Activated CD4-positive, CD25-positive, alpha-beta regulatory T cell treated with anti-CD3 and anti-CD28 coated beads, Interleukin-2, amount 50 U/mL, for 72 hours (primary cell): ENCODE measurements at regions not wholly inside any gene's neighbourhood (a gene's known extent, or its start where the extent isn't known, plus 50 kb on each side); places are given as distances from the start of the nearest gene placed in this dataset.

Source experiments
- DNase-seq: peaks from one replicate; pipeline ENCODE4 v3.0.0; 2021

DNA sequence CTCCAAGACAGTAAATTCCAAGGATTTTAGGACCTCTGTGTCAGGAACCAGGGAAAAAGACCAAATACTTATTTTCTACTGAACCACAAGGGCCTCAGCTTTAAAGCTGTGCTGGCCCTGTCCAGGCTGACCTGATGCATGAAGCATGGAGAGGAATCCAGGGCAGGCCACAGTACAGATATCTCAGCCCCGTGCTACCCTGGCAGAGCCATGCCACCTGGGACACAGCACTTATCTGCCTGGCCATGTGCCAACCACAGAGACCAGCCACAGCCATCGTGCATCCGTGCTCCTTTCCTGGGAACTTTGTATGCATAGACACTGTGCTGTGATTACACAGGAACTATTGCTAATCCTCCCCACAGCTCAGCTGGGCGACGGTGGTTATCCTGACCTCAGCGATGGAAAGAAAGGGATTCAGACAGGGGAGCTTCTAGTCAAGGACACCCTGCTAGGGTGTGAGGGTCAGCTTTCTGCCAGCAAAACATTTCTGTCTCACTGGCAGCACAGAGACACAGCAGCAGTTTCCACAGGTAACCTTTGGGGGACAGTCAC, 687.4 kb upstream of the ID2 start:
- no peak for DNase-seq

DNA sequence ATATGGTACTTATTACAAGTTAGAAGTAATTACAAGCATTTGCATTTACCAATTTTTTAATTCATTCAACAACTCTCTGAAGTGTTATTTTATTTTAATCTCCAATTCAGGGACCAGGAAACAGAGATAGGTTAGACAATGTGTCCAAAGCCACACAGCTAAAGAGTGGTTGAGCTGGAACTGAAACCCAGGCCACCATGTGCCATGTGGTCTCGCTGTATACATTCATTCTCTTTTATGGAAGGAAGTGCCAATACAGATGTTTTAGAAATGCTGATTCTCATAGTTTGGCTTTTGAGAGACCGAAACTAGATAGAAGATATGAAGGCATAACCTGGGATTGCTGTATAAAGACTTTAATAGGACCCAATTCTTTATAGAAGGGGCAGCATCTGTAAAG, 684.6 kb upstream of the ID2 start:
- DNase-seq: no peak

DNA sequence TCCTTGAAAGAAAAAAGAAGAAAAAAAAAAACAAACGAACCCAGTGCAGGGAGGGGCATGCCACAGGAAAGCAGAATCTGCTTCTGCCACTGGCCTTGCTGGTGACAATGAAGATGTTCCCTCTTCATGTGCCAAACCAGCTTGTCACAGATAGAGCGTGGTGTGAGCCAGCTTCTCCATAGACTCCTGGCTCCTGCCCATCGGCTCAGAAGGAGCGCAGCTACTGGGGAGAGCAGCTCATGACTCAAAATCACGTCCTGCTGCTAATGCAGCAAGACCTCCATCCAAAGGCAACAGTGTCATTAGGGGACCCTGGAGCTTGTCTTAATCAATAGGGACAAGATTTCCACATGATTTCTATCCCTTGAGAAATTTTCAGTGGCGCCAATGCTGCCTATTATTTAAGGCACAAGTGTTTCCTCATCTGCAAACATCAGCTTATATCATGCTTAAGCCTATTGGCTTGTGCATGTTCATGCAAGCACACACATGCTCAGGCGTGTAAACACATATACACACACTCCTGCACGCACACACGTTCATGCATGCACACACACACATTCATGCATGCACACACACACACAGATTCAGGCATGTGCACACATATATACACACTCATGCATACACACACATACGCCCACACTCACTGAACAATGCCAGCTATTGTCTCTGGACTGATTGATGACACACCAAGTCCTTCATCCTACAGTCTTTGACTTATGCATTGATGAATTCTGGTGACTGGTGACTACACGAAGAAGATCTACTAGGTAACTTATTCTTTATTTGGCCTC, 682.0 kb upstream of the ID2 start:
- DNase-seq: no peak

DNA sequence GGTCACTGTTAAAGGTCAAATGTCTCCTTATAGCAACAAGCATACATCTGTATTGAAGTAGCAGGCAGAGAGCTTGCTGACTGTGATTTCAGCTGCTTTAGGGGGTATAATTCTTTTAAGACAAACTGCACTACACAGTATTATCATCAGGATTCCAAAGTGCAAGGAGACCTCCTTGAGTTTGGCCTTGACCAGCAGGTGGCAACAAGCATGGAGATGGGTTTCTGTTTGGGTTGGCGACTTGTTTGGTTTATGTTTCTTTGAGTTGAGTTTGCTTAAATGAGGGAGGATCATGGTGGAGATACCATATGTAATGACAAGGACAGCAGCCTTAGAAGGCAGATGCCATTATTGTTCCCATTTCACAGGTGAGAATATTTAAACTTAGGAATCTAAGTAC, 681.0 kb upstream of the ID2 start:
- no peak for DNase-seq

DNA sequence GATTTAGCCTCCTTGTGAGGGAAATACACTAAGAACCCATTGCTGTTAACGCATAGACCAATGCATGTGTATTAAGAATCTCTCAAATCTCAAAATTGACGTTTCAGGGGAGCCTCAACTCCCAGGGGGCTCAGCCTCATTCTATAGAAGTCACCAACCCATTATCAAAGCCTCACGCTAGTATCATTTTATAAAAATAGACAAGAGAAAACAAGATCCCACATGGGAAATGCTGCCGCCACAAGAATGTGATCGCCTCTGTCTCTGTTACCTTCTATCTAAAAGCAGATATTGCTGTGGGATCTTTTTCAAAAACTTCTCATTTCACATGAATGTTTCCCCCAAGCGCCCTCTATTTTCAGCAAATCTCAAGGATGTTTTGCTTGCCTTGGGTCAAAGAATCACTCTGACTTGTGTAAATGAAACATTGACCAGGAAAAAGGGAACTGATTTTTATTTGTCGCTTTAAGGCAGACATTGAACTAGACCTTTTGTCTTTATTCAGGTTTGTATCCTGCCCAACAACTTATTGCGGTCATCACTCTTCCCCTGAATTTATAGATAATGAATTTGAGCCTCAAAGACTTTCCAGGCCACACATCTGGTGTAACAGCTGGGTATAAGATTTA, 679.0 kb upstream of the ID2 start:
- DNase-seq: no peak

DNA sequence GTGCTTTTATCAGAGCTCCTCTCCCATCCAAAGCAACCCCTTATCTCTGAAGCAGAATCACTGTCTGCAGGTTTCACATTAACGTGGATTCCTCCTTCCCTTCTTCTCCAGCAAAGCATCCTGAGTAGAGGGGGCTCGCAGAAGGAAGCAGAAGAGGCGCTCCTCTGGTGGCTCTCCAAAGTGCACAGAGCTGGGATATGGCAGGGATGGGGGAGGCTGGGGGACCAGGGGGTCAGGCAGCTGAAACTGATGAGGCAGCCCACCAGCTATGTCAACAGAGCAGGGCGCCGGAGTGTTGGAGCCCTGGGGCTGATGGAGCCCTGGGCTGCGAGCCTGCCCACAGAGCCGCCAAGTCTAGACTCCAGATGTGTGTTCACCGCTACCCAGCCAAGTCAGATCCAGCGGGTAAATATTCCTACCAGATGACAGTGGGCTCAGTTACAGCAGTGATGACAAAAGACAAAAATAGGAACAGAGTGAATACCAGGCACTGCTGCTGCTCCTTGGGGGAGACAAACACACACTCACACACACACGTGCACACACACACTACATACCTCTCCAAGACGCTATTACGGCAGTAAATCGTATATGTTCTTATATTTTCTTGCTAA, 678.3 kb upstream of the ID2 start:
- no peak for DNase-seq

DNA sequence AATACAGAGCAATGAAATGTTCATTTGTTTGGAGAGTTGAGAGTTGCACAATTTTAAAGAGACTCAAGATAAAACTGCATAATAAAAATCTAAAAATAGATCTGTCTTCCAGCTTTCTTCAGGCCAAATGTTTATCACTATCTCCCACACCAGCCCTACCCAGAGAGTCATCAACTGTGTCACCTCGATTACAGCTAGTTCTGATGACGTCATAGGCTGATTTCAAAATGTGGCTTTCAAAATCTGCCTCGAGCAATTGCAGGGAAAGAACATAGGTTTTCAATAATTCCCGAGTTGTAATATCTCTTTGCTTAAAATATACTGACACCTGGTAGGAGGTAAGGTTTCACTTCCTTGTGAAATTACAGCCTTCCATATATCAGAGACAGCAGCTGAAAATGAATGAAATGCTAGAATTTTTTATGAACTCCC, 677.6 kb upstream of the ID2 start:
- no peak for DNase-seq

DNA sequence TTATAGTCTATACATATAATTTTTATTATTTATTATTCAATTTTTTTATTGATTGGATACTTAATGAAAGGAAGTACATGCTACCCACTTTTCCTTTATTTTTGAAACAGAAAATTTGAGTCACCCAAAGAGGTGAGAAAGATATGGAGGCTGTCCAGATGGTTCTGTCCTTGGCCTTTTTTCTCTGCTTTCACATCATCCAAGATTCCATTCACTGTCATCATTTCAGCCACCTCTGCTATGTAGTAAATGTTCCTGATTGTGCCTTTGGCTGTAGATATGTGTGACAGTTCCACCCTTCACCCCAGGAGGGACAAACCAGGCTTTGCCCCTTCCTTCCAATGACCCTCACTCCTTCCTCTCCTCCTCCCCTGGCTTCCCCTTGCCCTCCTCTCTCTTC, 675.7 kb upstream of the ID2 start:
- DNase-seq: no peak

DNA sequence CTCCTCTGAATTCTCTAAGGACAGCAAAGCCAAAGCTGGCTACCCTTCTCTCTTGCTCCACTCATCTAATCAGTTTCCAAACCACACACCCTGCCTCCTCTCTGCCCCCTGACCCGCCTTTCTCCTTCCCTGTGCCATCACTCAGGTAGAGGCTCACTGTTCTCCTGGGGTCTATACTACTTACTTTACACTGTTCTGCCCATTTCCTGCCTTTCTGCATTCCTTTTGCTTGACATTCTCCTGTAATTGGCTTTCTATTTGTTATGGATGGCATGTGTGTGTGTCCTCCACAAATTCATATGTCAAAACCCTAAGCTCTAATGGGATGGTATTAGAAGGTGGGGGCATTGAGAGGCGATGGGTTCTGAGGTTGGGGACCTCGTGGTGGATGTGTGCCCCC, 675.2 kb upstream of the ID2 start:
- DNase-seq: no peak

DNA sequence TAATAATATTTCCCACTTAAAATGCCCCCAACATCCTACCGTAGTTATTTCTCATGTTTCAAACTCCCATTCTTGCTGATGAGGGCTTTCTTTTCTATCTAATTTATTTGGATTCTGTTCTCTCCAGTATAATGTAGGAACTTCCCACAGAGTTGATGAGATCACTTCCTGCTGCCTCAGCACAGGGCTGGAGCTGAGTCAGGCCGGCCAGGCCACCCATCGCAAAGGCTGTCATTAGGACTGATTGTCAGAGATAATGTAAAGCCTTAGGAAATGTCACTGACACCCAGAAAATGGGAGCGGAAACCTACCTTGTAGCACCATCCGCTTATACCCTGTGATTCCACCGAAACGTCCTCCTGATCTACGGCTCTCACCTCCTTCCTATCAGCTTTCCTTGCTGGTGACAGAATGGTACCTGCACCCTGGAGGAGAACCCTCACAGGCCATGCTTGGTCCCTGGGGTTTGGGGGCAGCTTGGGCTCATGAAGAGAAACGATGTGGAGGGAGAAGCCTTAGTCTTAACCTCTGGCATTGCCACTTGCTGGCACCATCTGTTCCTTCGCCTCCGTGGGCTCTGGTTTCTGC, 672.8 kb upstream of the ID2 start:
- no peak for DNase-seq

DNA sequence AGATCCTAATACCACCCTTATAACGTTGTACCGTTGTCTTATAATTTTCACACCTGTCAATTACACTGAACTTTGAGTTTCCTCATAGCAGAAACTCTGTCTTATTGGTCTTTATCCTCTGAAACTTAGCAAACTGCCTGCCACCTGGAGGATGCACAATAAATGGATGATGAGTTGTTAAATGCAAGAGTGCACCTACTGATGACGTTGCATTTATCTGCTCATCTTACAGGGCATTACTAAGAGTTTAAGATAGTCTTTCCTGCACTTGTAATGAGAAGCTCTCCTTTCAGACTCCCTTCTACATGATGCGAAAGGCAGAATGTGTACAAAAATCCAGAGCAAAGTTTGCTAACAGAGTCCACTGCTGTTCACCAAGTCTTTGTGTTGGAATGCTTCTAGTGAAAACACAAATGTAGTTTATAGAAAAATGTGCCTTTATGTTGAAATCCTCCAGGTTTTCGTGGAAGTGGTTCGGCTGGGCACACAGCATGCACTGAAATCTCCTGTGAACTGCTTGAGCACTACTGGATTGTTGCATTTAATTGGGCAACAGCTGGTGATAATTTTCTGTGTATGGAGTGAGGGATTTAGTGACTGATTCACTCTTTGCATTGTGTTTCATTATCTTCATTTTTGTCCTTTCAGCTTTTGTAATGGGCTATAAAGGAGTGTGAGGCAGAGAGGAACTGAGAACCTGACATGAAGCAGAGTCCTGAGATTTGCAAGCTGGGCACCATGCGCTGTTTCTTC, 665.8 kb upstream of the ID2 start:
- no peak for DNase-seq

DNA sequence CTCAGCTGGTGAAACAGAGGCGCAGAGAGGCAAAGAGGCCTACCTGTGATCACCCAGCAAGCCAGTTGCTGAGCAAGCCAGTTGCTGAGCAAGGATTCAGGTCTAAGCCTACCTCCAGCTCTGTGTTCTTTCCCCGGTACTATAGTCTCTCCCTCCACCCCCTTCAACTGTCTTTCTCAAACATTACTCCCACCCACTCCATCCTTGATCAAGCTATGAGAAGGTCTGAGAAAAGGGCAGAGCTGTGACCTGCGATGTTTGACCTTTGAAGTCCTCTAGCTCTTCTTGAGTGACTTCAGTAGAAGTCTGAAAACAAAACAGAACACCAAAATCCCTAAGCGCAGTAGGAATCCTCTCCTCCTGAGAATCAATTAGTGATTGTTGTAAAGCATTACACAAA, 665.2 kb upstream of the ID2 start:
- no peak for DNase-seq

DNA sequence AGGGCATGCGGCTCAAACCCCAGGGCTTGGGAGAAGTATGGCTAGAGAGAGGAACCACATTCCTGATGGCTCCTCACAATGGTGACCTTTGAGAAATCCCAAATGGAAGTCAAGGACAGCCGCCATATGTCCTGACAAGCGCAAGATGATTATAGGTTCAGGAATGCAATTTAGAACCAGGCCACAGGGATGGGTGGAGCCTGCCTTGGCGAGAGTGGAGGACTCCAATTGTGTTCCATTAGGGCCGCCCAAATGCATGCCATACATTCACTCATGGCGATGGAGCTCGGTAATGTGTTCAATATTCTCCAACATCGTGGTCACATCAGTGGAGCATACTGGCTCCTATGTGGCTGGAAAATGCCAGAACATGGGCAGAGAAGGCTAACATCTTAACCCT, 662.9 kb upstream of the ID2 start:
- DNase-seq: no peak

DNA sequence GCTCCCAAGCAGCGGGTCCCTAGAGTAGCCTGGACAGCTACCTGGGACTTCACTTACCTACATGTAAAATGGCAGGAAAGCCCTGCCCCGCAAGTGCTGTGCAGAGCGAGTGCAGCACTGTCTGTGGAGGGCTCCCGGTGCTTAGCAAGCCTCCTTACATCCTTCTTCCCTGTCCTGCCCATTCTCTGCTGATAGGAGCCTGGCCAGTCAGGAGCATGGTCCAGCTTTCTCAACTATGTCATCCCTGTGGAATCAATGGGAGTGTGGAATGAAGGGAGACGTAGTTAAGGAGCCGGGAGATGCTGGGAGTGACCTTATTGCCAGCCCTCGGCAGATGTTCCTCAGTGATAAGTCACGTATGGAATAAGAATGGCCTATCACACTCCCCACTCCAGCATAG, 661.9 kb upstream of the ID2 start:
- DNase-seq: no peak

DNA sequence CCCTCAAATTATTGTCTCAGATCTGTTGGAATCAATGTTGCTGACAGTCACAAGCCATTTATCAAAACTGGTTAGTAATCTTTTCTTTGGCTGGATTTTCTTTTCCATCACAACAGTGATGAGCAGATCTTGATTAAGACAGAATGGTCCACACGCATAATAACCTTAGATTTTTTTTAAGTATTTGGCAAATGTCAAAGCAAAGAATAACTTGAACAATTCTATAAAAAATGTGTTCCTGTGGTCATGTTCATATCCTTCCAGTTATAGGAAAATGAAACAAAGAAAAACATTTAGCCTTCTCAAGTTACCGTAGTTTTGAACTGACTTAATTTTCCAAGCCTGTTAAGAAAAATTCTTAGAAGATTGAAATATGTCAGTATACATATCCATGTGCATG, 659.9 kb upstream of the ID2 start:
- DNase-seq: no peak

DNA sequence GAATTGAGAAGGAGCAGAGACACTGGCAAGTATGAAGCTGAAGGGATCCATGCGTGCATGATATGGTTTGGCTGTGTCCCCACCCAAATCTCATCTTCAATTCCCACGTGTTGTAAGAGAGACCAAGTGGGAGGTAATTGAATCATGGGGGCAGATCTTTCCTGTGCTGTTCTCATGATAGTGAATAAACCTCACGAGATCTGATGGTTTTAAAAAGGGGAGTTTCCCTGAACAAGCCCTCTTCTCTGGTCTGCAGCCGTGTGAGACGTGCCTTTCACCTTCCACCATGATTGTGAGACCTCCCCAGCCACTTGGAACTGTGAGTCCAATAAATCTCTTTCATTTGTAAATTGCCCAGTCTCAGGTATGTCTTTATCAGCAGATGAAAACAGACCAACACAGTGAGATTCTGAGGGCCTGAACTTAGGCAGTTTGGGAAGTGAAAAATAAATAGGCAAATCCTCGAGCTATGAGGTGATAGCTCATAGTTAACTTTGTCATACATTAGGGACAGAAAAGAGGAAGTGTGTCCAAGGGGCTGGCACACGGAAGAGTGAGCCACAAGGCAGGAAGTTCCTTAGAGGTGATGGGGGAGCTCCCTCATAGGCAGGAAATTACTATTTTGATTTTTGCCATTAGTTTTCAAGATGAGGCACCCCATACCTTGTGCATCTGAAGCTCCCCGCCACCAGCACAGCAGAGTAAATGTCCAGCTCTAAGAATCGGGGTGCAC, 658.8 kb upstream of the ID2 start:
- DNase-seq: no peak

DNA sequence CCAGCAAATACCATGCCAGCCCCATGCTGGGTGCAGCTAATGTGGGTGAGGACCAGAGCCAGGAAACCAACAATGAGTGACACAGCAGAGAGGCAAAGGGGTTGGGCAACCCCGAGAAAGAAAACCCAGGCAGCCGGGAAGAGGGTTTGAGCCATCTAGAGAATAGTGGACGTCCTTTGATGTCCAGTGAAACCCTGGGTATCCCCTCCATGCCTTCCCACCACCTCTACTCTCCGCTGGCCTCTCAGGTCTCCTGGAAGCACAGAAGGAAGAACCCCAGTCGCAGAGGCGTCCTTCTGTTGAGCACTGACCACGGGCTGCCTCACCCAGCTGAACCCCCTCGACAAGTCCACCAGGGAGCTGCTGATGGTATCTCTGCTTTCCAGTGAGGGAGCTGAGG, 657.4 kb upstream of the ID2 start:
- no peak for DNase-seq

DNA sequence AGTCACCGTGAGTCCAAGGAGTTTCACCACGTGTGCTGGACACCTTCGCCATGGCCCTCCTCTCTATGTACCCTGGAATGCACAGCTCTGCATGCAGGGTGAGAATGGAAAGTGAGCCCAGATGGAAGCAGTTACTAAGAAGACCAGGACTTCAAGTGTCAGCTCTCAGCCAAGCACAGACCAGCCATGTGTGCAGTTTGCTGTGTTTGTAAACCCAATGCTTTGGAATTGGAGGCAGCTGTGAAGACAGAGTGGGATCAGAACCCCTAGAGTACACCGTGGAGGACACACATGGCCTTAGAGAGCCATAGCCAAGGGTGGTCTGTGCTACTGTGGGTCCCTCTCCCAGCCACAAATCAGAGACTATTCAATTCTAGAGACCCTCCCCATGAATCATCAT, 655.5 kb upstream of the ID2 start:
- DNase-seq: no peak

DNA sequence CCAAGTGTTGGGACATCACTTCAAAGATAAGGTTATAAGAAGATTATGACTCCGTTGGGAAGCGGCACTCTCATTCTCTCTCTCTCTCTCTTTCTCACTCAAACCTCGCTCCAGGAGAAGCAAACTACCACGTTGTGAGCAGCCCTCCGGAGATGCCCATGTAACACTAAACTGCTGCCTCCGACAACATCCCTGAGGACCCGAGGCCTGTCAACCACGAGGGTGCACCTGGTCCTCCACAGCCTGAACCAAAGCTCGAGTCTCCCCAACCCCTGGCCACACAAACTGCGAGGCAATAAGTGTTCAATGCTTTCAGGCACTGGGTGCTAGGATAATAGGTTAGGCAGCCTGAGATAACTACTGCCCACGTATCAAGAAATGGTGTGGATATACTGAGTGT, 654.5 kb upstream of the ID2 start:
- DNase-seq: no peak

DNA sequence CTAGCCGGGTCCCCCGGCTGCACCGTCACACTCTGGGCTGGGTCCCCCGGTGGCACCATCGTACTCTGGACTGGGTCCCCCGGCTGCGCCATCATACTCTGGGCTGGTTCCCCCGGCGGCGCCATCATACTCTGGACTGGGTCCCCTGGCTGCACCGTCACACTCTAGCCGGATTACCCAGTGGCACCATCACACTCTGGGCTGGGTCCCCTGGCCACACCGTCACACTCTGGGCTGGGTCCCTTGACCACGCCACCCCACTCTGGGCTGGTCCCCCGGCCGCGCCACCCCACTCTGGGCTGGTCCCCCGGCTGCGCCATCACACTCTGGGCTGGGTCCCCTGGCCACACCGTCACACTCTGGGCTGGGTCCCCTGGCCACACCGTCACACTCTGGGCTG, 653.8 kb upstream of the ID2 start:
- no peak for DNase-seq

DNA sequence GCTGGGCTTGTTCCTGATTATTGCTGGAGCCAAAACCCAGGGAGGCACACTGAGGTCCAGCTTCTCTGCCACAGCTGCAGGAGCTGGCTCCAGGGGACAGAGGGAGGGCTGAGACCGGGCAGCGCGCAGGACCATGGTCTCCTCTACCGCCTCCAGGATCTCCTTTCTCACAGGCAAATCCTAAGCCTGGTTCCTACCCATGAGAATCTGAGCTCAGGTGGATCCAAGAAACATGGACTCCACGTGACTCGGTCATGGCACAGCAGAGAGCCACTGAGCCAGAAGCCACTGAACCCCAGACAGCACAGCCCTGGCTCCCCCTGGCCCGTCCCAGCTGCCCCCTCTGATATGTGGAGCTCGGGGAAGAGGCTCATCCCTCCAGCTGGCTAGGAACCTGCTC, 653.4 kb upstream of the ID2 start:
- no peak for DNase-seq

DNA sequence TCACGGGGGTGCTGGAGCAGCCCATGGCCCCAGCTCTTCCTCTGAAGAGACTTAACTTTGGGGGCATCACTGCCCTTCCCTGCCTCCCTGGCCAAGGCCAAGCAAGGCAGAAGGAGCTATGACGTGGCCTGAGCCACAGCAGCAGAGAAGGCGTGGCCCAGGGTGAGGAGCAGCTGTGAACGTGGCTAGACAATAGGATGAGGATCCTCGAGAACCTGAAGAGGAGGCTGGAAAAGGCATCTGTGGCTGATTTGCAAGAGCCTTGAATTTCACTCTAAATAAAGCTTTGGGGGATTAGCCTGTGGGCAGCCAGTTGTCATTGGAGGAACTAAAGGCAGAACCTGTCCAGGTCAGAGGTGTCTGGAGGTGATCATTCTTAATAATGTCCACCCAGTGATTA, 652.9 kb upstream of the ID2 start:
- no peak for DNase-seq
